Suprapubic skin (tissue), 4 donors: ENCODE measurements at regions not wholly inside any gene's neighbourhood (a gene's known extent, or its start where the extent isn't known, plus 50 kb on each side); places are given as distances from the start of the nearest gene placed in this dataset.

Source experiments
- DNase-seq, 2 donors: peaks; one replicate each; pipeline ENCODE4 v3.0.0-alpha.2; 2019; ENCODE audit warnings: low spot score in 2 of 2
- H3K27ac ChIP-seq: fragments of 200-600 bp; sonication (generic); one replicate; pipeline ENCODE4 v1.5.1; 2019
- H3K27me3 ChIP-seq: fragments of 200-600 bp; sonication (generic); one replicate; pipeline ENCODE4 v1.5.1; 2019
- H3K36me3 ChIP-seq: fragments of 200-600 bp; sonication (generic); one replicate; pipeline ENCODE4 v1.5.1; 2019
- H3K4me1 ChIP-seq: fragments of 200-600 bp; sonication (generic); one replicate; pipeline ENCODE4 v1.5.1; 2019
- H3K4me3 ChIP-seq: fragments of 200-600 bp; sonication (generic); one replicate; pipeline ENCODE4 v1.5.1; 2019; ENCODE audit warnings: mild to moderate bottlenecking
- H3K9me3 ChIP-seq: fragments of 200-600 bp; sonication (generic); one replicate; pipeline ENCODE4 v1.5.1; 2019
- EP300 ChIP-seq: sonication (generic); formaldehyde crosslinking; IDR thresholded peaks from one replicate; pipeline ENCODE4 v1.6.1; 2017; ENCODE audit warnings: antibody characterized with exemption
- POLR2A ChIP-seq, 2 donors: fragments of 450-650 bp; IDR thresholded peaks; one replicate each; pipeline ENCODE4 v1.6.1; 2017; ENCODE audit warnings: antibody characterized with exemption in 2 of 2, mild to moderate bottlenecking in 2 of 2, moderate library complexity in 2 of 2
- POLR2AphosphoS5 ChIP-seq, 3 donors: sonication (generic); formaldehyde crosslinking; IDR thresholded peaks; one replicate each; pipeline ENCODE4 v1.6.1; 2017; ENCODE audit warnings: antibody characterized with exemption in 3 of 3
- WGBS: methylation state at CpG from one replicate; pipeline ENCODE4 v1.1.5; 2018; 5-methylcytosine and 5-hydroxymethylcytosine counted together
- TF ChIP-seq, protein P1 (sequence below), 2 donors: fragments of 200-600 bp in 1 of 2; fragments of 450-650 bp in 1 of 2; sonication (generic) in 1 of 2; IDR thresholded peaks; one replicate each; pipeline ENCODE4 v1.5.1; 2016 to 2019; ENCODE audit warnings: antibody characterized with exemption in 2 of 2, mild to moderate bottlenecking in 1 of 2, moderate library complexity in 1 of 2

DNA sequence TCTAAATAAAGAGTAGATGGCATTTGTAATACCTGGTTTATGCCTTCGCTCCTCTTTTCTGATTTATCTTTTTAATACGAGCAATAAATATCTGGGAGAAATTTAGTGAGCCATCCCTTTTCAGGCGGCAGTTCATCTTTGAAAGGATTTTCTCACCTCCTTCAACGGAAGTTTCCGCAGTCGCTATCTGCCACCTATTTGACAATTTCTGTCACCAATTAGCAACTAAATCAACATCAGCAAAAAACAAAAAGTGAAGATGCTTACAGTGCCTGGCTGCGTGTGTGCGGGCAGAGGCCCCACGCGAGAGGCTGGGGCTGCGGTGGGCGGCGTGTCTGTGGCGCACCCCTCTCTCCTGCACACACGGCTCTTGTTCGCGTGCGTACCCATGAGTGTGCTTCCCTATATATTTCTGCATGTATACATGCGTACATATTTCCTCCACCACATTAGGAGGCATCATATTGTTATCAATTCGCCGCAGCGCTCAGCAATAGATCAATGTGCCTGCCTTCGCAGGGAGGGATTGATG is 117.3 kb upstream of the BARHL2 start:
- DNase-seq, result no peak
- H3K27ac ChIP-seq, result no peak overlapping the region
- 36% methylated on average over 23 of the region's 23 CpGs for WGBS
- no peaks in the 10 kb centered on the region for H3K36me3 ChIP-seq
- H3K27me3 ChIP-seq, result peaks cover 90% of the 10 kb centered on the region
- TF ChIP-seq POLR2AphosphoS5 (IDR thresholded peaks at IDR 0.05) (no peak), POLR2A (IDR thresholded peaks at IDR 0.05) (no peak), EP300 (no peak)
- TF ChIP-seq, protein P1, sequence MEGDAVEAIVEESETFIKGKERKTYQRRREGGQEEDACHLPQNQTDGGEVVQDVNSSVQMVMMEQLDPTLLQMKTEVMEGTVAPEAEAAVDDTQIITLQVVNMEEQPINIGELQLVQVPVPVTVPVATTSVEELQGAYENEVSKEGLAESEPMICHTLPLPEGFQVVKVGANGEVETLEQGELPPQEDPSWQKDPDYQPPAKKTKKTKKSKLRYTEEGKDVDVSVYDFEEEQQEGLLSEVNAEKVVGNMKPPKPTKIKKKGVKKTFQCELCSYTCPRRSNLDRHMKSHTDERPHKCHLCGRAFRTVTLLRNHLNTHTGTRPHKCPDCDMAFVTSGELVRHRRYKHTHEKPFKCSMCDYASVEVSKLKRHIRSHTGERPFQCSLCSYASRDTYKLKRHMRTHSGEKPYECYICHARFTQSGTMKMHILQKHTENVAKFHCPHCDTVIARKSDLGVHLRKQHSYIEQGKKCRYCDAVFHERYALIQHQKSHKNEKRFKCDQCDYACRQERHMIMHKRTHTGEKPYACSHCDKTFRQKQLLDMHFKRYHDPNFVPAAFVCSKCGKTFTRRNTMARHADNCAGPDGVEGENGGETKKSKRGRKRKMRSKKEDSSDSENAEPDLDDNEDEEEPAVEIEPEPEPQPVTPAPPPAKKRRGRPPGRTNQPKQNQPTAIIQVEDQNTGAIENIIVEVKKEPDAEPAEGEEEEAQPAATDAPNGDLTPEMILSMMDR (IDR thresholded peaks at IDR 0.05), result no peak
- H3K9me3 ChIP-seq, result no peaks in the 10 kb centered on the region
- peaks cover 24% of the 10 kb centered on the region for H3K4me1 ChIP-seq
- H3K4me3 ChIP-seq, result no peak overlapping the region

DNA sequence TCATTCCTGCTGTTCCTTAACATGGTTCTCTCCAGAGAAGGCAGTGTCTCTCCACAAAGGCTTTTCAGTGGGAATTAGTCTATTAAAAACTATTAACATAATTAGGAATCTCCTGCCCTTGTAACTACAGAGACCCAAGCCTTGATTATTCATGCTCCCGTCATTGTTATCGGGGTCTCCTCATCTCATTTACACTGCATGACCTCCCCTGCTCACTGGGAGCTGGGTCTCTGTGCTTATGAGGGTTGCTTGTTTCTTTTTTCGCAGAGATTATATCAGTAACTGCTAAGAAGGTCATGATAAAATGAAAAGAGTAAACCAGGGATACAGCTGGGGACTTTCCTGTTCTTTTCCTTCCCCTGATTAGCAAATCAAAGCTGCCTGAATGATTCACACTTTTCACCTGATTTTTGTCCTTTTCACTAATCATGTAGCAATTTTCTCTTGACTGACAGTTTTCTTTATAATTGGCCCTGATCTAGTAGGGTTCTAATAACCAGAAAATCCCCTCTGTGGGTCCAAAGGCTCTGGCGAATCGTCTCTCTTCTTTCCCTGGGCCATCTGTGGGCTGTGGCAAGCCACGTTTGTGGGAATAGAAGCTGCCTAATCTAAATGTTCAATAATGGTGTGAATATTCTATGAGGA is 116.5 kb upstream of the BARHL2 start:
- TF ChIP-seq POLR2A (IDR thresholded peaks at IDR 0.05) (no peak), POLR2AphosphoS5 (IDR thresholded peaks at IDR 0.05) (no peak), EP300 (no peak)
- TF ChIP-seq, protein P1 (IDR thresholded peaks at IDR 0.05), result no peak
- H3K4me3 ChIP-seq, result no peak overlapping the region
- H3K27ac ChIP-seq, result no peak overlapping the region
- WGBS, result 33% methylated on average over 6 of the region's 6 CpGs
- H3K9me3 ChIP-seq, result no peaks in the 10 kb centered on the region
- H3K36me3 ChIP-seq, result no peaks in the 10 kb centered on the region
- no peak for DNase-seq
- peaks cover 21% of the 10 kb centered on the region for H3K4me1 ChIP-seq
- H3K27me3 ChIP-seq, result peaks cover 88% of the 10 kb centered on the region

DNA sequence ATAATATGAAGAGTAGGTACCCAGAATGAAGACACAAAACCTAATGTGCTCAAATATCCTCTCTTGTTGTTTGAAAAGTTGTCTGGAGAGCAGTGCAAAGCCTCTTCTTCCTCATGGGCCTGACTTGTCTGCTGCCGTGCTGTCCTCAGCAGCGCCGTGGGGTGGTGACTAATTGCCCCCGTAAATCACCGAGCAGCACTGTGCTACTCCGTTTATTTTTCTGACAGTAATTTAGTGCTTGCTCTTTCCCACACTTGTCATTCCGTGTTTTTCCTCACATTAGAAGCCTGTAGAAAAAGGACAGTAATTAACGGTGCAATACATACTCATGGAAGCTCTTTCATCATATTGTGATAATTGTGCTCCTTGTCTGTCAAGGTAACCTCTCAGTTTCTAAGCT is 114.8 kb upstream of the BARHL2 start:
- Histone ChIP-seq H3K36me3 (no peaks in the 10 kb centered on the region), H3K9me3 (no peaks in the 10 kb centered on the region), H3K27ac (no peak overlapping the region), H3K4me1 (peaks cover 21% of the 10 kb centered on the region), H3K27me3 (peaks cover 73% of the 10 kb centered on the region), H3K4me3 (no peak overlapping the region)
- 34% methylated on average over 8 of the region's 8 CpGs for WGBS
- DNase-seq, result no peak
- TF ChIP-seq POLR2AphosphoS5 (IDR thresholded peaks at IDR 0.05), result no peak
- TF ChIP-seq, protein P1 (IDR thresholded peaks at IDR 0.05), result no peak
- TF ChIP-seq EP300, result no peak
- TF ChIP-seq POLR2A (IDR thresholded peaks at IDR 0.05), result no peak

DNA sequence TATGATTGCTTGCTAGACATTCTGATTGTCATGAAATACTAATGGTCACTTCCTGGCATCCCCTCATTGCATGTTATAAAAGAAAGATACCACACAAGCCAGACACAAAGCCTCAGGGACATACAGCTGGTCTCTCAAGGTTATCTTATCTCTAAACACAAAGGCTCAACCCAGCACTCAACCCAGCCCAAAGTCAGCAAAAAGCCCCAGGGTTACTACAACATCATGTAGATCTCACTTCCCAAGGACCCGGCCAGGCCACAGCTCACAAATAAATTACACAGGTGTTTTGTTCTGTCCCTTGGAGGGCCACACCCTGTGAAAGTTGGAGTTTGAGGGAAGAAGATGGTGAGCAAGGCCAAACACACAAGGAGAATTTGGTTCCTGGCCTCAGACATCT is 109.7 kb upstream of the BARHL2 start:
- DNase-seq, result no peak
- H3K27ac ChIP-seq, result no peak overlapping the region
- 70% methylated on average over 1 of the region's 1 CpG for WGBS
- H3K4me3 ChIP-seq, result no peak overlapping the region
- no peaks in the 10 kb centered on the region for H3K36me3 ChIP-seq
- H3K27me3 ChIP-seq, result peaks cover 23% of the 10 kb centered on the region
- no peak for TF ChIP-seq EP300
- no peak for TF ChIP-seq POLR2A (IDR thresholded peaks at IDR 0.05)
- TF ChIP-seq, protein P1 (IDR thresholded peaks at IDR 0.05), result no peak
- TF ChIP-seq POLR2AphosphoS5 (IDR thresholded peaks at IDR 0.05), result no peak
- H3K9me3 ChIP-seq, result no peaks in the 10 kb centered on the region
- H3K4me1 ChIP-seq, result no peaks in the 10 kb centered on the region

- no peaks in the 10 kb centered on the region for H3K9me3 ChIP-seq
- no peaks in the 10 kb centered on the region for H3K36me3 ChIP-seq
- no peak overlapping the region for H3K27ac ChIP-seq
- no peak for TF ChIP-seq EP300
- TF ChIP-seq, protein P1 (IDR thresholded peaks at IDR 0.05), result no peak
- TF ChIP-seq POLR2A (IDR thresholded peaks at IDR 0.05), result no peak
- peaks cover 17% of the 10 kb centered on the region for H3K27me3 ChIP-seq
- WGBS, result 81% methylated on average over 13 of the region's 13 CpGs
- no peaks in the 10 kb centered on the region for H3K4me1 ChIP-seq
- DNase-seq, result no peak
- no peak overlapping the region for H3K4me3 ChIP-seq
Measured at GRCh38 chr1:90826024-90826423, 108.9 kb upstream of the BARHL2 start.
